Adrenal gland (tissue), 9 donors: ENCODE measurements at regions not wholly inside any gene's neighbourhood (a gene's known extent, or its start where the extent isn't known, plus 50 kb on each side); places are given as distances from the start of the nearest gene placed in this dataset.

Experiments used
- DNase-seq, 7 donors: peaks; one replicate each; pipeline ENCODE4 v3.0.0-alpha.2; 2019 to 2020
- H3K27ac ChIP-seq, 5 donors: fragments of 200-600 bp; sonication (generic) in 4 of 5; 1 replicate in 3 of 5; 2 replicates in 2 of 5; pipeline versions ENCODE4 v1.5.1 to v1.8.0; 2016 to 2020; ENCODE audit warnings: mild to moderate bottlenecking in 1 of 5
- H3K27me3 ChIP-seq: fragments of 200-600 bp; 2 replicates; pipeline ENCODE4 v1.8.0; 2021
- H3K36me3 ChIP-seq, 2 donors: fragments of 200-600 bp; replicated peaks in 1 of 2; 1 replicate in 1 of 2; 2 replicates in 1 of 2; pipeline versions ENCODE4 v1.5.1 to v1.8.0; 2018 to 2022
- H3K4me1 ChIP-seq, 2 donors: fragments of 200-600 bp; replicated peaks in 1 of 2; 1 replicate in 1 of 2; 2 replicates in 1 of 2; pipeline versions ENCODE4 v1.5.1 to v1.8.0; 2018 to 2021
- H3K4me3 ChIP-seq, 4 donors: fragments of 200-600 bp; sonication (generic) in 3 of 4; one replicate each; pipeline ENCODE4 v1.5.1; 2016 to 2018
- H3K9me3 ChIP-seq, 3 donors: fragments of 200-600 bp; sonication (generic) in 1 of 3; replicated peaks in 1 of 3; 1 replicate in 2 of 3; 2 replicates in 1 of 3; pipeline versions ENCODE4 v1.5.1 to v1.8.0; 2016 to 2021
- POLR2A ChIP-seq, 2 donors: fragments of 450-650 bp; IDR thresholded peaks; one replicate each; pipeline ENCODE4 v1.6.1; 2017; ENCODE audit warnings: antibody characterized with exemption in 2 of 2, mild to moderate bottlenecking in 2 of 2, moderate library complexity in 1 of 2
- WGBS, 4 donors: extraction: QIAGEN DNeasy Blood & Tissue Kit in 2 of 4; methylation state at CpG; one replicate each; pipeline versions ENCODE4 v1.1.5 to v1.1.7; 2013 to 2017; 5-methylcytosine and 5-hydroxymethylcytosine counted together
- intact Hi-C, 2 donors: fragments of 100-400 bp; cut with DNase I; formaldehyde crosslinking; loops; one replicate each; pipeline versions ENCODE4 v1.14.1 to v1.15.0; 2022 to 2023
- TF ChIP-seq, protein P1 (sequence below), 6 experiments: fragments of 450-650 bp in 4 of 6; fragments of 200-600 bp in 2 of 6; sonication (generic) in 1 of 6; IDR thresholded peaks; 1 replicate in 5 of 6; 2 replicates in 1 of 6; pipeline versions ENCODE4 v1.5.1 to v1.8.0; 2016 to 2021; ENCODE audit warnings: antibody characterized with exemption in 6 of 6, mild to moderate bottlenecking in 2 of 6, moderate library complexity in 1 of 6
- donor health status: healthy with polysubstance abuse.
- donor health status: Bipolar disorder and iron deficiency.
- donor health status: DM: yes; HTN: yes; CAD: no.
- donor health status: DM: no; HTN: no; CAD: no.
- donor health status: DM: no; HTN: no; CAD: no.

DNA sequence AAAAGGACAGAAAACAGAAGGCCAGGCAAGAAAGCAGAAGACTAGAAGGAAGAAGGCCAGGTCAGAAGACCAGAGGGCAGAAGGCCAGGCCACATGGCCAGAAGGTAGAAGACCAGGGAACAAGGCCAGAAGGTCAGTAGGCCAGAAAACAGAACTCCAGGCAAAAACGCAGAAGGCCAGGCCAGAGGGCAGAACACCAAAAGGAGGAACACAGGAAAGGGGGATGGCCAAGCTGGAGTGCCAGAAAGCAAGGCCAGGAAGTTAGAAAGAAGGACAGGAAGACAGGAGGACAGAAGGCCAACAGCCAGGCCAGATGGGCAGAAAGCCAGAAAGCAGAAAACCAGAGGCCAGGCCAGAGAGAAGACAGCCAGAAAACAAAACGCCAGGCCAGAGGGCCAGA is 185.4 kb downstream of the TUBA3C start:
- no peak for DNase-seq
- no peak overlapping the region for H3K27ac ChIP-seq
- WGBS, 4 donors, result 29 to 47% (median 42%) methylated on average over 2 of the region's 2 CpGs
- H3K36me3 ChIP-seq, result no peaks in the 10 kb centered on the region
- no peak overlapping the region for H3K4me3 ChIP-seq
- intact Hi-C loops, result no loop called here
- no peaks in the 10 kb centered on the region for H3K9me3 ChIP-seq
- TF ChIP-seq, protein P1, sequence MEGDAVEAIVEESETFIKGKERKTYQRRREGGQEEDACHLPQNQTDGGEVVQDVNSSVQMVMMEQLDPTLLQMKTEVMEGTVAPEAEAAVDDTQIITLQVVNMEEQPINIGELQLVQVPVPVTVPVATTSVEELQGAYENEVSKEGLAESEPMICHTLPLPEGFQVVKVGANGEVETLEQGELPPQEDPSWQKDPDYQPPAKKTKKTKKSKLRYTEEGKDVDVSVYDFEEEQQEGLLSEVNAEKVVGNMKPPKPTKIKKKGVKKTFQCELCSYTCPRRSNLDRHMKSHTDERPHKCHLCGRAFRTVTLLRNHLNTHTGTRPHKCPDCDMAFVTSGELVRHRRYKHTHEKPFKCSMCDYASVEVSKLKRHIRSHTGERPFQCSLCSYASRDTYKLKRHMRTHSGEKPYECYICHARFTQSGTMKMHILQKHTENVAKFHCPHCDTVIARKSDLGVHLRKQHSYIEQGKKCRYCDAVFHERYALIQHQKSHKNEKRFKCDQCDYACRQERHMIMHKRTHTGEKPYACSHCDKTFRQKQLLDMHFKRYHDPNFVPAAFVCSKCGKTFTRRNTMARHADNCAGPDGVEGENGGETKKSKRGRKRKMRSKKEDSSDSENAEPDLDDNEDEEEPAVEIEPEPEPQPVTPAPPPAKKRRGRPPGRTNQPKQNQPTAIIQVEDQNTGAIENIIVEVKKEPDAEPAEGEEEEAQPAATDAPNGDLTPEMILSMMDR (IDR thresholded peaks at IDR 0.05), result no peak
- no peaks in the 10 kb centered on the region for H3K4me1 ChIP-seq
- H3K27me3 ChIP-seq, result no peaks in the 10 kb centered on the region

DNA sequence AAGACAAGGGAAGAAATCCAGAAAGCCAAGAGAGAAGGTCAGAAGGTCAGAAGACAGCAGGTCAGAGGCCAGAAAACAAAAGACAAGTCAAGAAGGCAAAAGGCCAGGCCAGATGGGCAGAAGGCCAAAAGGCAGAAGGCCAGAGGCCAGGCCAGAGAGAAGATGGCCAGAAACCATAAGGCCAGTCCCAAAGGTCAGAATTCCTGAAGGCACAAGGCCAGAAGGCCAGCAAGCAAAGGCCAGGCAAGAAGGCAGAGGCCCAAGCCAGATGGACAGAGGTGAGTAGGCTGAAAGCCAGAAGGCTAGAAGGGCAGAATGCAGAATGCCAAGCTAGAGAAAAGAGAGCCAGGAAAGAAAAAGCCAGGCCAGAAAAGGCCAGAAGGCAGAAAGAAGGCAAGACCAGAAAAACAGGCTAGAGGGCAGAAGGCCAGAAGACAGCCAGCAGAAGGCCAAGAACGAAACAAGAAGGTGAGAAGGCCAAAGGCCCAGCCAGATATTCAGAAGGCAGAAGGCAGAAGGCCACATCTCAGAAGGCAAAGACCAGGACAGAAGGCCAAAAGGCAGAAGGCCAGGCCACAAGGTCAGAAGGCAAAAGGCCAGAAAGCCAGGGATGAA is 186.3 kb downstream of the TUBA3C start:
- Histone ChIP-seq H3K36me3 (no peaks in the 10 kb centered on the region), H3K27ac (no peak overlapping the region), H3K27me3 (no peaks in the 10 kb centered on the region), H3K9me3 (no peaks in the 10 kb centered on the region), H3K4me3 (no peak overlapping the region), H3K4me1 (no peaks in the 10 kb centered on the region)
- TF ChIP-seq, protein P1 (IDR thresholded peaks at IDR 0.05), result no peak
- TF ChIP-seq POLR2A (IDR thresholded peaks at IDR 0.05), result no peak
- intact Hi-C loops, result no loop called here
- DNase-seq, result no peak
- 49 to 88% (median 62%) methylated on average over 1 of the region's 1 CpG for WGBS, 4 donors

DNA sequence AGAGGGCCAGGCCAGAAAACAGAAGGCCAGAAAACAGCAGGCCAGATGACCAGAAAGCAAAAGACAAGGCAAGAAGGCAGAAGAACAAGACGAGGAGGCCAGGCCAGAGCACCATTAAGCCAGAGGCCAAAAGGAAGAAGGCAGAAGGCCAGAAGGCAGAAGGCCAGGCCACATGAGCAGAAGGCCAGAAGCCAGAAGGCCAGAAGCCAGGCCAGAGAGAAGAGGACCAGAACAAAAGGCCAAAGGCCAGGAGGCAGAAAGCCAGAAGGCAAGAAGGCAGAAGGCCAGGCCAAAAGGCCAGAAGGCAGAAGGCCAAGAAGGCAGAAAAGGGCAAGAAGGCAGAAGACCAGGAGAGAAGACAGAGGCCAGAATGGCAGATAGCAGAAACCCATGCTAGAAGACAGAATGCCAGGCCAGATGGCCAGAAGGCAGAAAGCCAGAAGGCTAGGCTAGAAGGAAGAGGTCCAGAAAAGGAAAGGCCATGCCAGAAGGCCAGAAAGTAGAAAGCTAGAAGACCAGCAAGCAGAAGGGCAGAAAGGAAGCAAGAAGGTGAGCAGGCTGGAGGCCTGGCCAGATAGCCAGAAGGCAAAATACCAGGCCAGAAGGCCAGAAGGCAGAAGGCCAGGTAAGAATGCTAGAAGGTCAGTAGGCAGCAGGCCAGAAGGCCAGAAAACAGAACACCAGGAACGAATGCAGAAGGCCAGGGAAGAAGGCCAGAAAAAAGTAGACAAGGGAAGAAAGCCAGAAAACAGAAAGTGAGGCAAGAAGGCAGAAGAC is 187.6 kb downstream of the TUBA3C start:
- DNase-seq, result peak in 1 of 7 donors; percentile 6
- H3K9me3 ChIP-seq, result no peaks in the 10 kb centered on the region
- H3K4me3 ChIP-seq, result no peak overlapping the region
- intact Hi-C loops, result no loop called here
- TF ChIP-seq, protein P1 (IDR thresholded peaks at IDR 0.05), result no peak
- TF ChIP-seq POLR2A (IDR thresholded peaks at IDR 0.05), result no peak
- no peaks in the 10 kb centered on the region for H3K36me3 ChIP-seq
- no peaks in the 10 kb centered on the region for H3K27me3 ChIP-seq
- 40 to 49% (median 44%) methylated on average over 2 of the region's 2 CpGs for WGBS, 4 donors
- no peak overlapping the region for H3K27ac ChIP-seq
- H3K4me1 ChIP-seq, result no peaks in the 10 kb centered on the region

DNA sequence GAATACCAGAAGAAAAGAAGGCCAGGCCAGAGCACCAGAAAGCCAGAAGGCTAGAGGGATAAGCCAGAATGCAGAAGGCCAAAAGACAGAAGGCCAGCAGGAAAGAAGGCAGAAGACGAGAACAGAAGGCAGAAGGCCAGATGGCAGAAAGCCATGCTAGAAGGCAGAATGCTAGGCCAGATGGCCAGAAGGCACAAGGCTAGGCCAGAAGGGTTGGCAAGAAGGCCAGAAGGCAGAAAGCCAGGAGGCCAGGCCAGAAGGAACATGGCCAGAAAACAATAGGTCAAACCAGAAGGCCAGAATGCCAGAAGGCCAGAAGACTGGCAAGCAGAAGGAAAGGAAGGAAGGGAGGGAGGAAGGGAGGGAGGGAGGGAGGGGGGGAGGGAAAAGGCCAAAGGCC is 188.8 kb downstream of the TUBA3C start:
- TF ChIP-seq, protein P1 (IDR thresholded peaks at IDR 0.05), result no peak
- TF ChIP-seq POLR2A (IDR thresholded peaks at IDR 0.05), result no peak
- Histone ChIP-seq H3K36me3 (no peaks in the 10 kb centered on the region), H3K9me3 (no peaks in the 10 kb centered on the region), H3K27ac (no peak overlapping the region), H3K4me1 (no peaks in the 10 kb centered on the region), H3K27me3 (no peaks in the 10 kb centered on the region), H3K4me3 (no peak overlapping the region)
- 29 to 44% (median 39%) methylated on average over 1 of the region's 1 CpG for WGBS, 4 donors
- intact Hi-C loops, result no loop called here
- DNase-seq, result peak; percentile 21 to 60 (median 36)
